ENCODE measurements at regions not wholly inside any gene's neighbourhood (a gene's known extent, or its start where the extent isn't known, plus 50 kb on each side); places are given as distances from the start of the nearest gene placed in this dataset.

DNA sequence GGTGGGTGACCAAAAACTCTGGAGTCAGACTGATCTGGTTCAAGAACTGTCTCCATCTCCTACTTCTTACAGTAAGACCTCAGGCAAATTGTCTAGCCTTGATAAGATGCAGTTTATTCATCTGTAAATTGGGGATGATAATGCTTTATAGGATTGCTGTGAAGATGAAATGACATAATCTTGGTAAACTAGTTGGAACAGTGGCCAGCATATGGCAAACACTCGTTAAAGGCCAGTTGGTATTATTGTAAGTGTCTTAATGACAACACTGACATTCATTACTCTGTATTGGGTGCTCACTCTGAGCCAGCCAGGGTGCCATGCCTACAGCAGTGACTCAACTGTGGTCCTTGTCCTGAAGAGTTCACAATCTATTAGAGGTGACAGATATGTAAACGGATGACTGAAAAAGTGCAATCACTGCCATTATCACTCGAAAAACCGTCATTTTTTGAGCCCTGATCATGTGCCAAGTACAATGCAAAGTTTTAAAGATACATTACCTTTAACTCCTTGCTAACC, 84.9 kb upstream of the HSPA9 start (continued):
- TF ChIP-seq, protein P1, sequence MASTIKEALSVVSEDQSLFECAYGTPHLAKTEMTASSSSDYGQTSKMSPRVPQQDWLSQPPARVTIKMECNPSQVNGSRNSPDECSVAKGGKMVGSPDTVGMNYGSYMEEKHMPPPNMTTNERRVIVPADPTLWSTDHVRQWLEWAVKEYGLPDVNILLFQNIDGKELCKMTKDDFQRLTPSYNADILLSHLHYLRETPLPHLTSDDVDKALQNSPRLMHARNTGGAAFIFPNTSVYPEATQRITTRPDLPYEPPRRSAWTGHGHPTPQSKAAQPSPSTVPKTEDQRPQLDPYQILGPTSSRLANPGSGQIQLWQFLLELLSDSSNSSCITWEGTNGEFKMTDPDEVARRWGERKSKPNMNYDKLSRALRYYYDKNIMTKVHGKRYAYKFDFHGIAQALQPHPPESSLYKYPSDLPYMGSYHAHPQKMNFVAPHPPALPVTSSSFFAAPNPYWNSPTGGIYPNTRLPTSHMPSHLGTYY (CRISPR knock-in tag; IDR thresholded peaks at IDR 0.05) = no peak

DNA sequence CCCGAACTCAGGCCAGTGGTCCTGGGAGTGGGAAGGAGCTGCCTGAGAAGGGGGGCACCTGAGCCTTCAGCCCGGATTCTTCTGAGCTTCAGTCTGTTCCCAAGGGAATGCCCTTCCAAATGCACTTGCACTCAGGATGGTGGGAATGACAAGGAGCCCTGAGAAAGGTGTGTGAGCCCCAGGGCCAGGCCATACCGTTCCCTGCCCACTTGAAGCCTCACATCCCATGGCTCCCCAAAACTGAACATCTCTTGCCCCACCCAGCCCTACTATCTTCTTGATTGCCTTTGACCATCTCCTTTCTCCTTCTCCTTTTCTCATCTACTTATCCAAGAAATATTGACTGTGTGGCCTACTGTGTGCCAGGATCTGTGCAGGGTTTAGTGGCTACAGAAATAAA, 84.4 kb upstream of the HSPA9 start:
- TF ChIP-seq GTF2I (CRISPR knock-in tag; conservative IDR thresholded peaks at IDR 0.05) (no peak), KAT7 (CRISPR knock-in tag; IDR thresholded peaks at IDR 0.05; ENCODE audit: borderline replicate concordance) (no peak), FOXJ3 (CRISPR knock-in tag; IDR thresholded peaks at IDR 0.05; ENCODE audit: borderline replicate concordance) (no peak)
- TF ChIP-seq, protein P2, sequence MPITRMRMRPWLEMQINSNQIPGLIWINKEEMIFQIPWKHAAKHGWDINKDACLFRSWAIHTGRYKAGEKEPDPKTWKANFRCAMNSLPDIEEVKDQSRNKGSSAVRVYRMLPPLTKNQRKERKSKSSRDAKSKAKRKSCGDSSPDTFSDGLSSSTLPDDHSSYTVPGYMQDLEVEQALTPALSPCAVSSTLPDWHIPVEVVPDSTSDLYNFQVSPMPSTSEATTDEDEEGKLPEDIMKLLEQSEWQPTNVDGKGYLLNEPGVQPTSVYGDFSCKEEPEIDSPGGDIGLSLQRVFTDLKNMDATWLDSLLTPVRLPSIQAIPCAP (CRISPR knock-in tag; IDR thresholded peaks at IDR 0.05) = no peak
- TF ChIP-seq, protein P3, sequence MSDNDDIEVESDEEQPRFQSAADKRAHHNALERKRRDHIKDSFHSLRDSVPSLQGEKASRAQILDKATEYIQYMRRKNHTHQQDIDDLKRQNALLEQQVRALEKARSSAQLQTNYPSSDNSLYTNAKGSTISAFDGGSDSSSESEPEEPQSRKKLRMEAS (CRISPR knock-in tag; IDR thresholded peaks at IDR 0.05) = no peak
- TF ChIP-seq, protein P4, sequence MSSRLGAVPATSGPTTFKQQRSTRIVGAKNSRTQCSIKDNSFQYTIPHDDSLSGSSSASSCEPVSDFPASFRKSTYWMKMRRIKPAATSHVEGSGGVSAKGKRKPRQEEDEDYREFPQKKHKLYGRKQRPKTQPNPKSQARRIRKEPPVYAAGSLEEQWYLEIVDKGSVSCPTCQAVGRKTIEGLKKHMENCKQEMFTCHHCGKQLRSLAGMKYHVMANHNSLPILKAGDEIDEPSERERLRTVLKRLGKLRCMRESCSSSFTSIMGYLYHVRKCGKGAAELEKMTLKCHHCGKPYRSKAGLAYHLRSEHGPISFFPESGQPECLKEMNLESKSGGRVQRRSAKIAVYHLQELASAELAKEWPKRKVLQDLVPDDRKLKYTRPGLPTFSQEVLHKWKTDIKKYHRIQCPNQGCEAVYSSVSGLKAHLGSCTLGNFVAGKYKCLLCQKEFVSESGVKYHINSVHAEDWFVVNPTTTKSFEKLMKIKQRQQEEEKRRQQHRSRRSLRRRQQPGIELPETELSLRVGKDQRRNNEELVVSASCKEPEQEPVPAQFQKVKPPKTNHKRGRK (CRISPR knock-in tag; IDR thresholded peaks at IDR 0.05; ENCODE audit: borderline replicate concordance) = no peak
- TF ChIP-seq, protein P5, sequence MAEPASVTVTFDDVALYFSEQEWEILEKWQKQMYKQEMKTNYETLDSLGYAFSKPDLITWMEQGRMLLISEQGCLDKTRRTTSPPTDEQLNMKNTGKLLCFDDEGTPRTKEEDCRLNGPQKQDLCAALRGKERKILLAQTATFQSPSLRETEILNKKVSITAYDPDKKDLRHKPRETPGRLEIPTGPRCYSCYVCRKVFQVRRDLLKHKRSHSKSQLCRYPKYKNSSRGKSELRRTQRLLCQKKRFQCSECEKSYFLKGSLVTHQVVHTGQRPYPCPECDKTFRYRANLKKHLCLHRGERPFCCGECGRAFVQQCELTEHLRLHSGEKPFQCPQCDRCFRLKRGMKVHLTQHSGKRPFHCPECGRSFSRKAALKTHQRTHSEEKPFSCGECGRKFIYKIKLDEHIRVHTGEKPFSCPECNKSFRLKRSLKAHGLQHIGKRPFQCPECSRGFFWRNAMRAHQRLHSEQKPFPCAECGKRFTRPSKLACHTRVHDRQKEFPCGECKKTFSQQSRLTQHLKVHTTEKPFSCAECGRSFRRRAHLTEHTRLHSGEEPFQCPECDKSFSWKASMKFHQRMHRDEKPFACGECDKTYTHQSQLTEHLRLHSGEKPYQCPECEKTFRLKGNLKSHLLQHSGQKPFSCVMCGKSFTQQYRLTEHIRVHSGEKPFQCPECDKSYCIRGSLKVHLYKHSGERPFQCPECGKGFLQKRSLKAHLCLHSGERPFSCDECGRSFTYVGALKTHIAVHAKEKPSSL (CRISPR knock-in tag; conservative IDR thresholded peaks at IDR 0.05) = no peak
- no peak overlapping the region for H3K4me3 Mint-ChIP-seq
- H3K9me3 Mint-ChIP-seq = no peaks in the 10 kb centered on the region
- H3K4me1 Mint-ChIP-seq = peaks cover 25% of the 10 kb centered on the region
- DNase-seq (ENCODE audit: low spot score) = no peak
- ChIA-PET POLR2A (no interaction called here), CTCF (interaction anchor here (1.0 kb wide), 1 partner anchor 313 kb away, joined by 3 read pairs; no protein-coding TSS in a partner anchor)
- no peak for ATAC-seq
- peaks cover 3% of the 10 kb centered on the region; the same call in 1 of the 2 replicates for H3K27me3 Mint-ChIP-seq (ENCODE audit: low read depth)
- no peak overlapping the region for H3K27ac Mint-ChIP-seq
- no peaks in the 10 kb centered on the region for H3K36me3 Mint-ChIP-seq

DNA sequence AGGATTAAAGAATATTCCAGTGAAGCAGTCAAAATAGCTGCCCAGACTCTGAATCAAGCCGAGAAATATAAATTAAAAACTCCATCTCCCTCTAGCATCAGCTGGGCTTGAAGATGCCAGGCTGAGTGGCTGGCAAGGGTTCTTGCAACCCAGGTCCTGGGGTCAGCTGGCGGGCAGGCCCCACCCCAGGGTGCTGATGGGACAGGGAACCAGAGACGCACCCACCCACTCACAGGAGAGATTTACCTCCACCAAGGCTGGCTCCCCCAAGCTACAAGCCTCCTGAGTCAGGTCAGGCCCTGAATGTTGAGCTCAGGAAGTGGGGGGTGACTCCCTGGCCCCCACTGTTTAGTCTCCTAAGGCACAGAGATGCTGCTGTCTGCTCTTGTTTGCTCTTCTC, 83.9 kb upstream of the HSPA9 start:
- H3K36me3 Mint-ChIP-seq = no peaks in the 10 kb centered on the region
- H3K9me3 Mint-ChIP-seq = no peaks in the 10 kb centered on the region

DNA sequence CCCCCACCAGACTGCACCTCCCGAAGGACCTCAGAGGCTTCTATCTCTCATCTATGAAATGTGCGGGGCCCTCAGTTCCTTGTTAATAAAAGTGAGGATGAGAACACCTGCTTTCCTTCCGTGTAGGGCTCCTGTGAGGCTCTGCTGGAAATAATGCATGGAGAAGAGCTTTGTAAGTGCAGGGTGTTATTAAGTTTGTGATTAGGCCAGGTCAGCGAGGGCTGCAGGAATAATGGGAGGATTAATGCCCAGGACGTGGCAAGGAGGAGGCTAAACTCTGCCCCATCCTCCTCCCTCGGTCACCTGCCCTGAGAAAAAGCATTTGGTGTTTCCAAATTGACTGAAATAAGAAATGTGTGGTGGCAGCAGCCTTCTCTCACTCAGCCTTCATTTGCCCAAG, 83.5 kb upstream of the HSPA9 start:
- Mint-ChIP-seq H3K36me3 (no peaks in the 10 kb centered on the region), H3K4me3 (no peak overlapping the region), H3K4me1 (peaks cover 24% of the 10 kb centered on the region), H3K27me3 (ENCODE audit: low read depth) (peaks cover 3% of the 10 kb centered on the region; the same call in 1 of the 2 replicates), H3K27ac (no peak overlapping the region), H3K9me3 (no peaks in the 10 kb centered on the region)
- CTCF ChIA-PET = interaction anchor here (1.0 kb wide), 1 partner anchor 314 kb away, joined by 3 read pairs; no protein-coding TSS in a partner anchor
- DNase-seq (ENCODE audit: low spot score) = no peak
- POLR2A ChIA-PET = no interaction called here
- ATAC-seq = no peak
- TF ChIP-seq, protein P2 (CRISPR knock-in tag; IDR thresholded peaks at IDR 0.05) = no peak
- TF ChIP-seq HMGA2 (CRISPR knock-in tag; IDR thresholded peaks at IDR 0.05) (no peak), GABPB1 (CRISPR knock-in tag; IDR thresholded peaks at IDR 0.05) (no peak), TP53 (CRISPR knock-in tag; IDR thresholded peaks at IDR 0.05) (no peak)
- TF ChIP-seq, protein P6, sequence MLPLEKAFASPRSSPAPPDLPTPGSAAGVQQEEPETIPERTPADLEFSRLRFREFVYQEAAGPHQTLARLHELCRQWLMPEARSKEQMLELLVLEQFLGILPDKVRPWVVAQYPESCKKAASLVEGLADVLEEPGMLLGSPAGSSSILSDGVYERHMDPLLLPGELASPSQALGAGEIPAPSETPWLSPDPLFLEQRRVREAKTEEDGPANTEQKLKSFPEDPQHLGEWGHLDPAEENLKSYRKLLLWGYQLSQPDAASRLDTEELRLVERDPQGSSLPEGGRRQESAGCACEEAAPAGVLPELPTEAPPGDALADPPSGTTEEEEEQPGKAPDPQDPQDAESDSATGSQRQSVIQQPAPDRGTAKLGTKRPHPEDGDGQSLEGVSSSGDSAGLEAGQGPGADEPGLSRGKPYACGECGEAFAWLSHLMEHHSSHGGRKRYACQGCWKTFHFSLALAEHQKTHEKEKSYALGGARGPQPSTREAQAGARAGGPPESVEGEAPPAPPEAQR (CRISPR knock-in tag; IDR thresholded peaks at IDR 0.05) = no peak

More for the DNA sequence above, 83.9 kb upstream of the HSPA9 start:
- H3K27me3 Mint-ChIP-seq (ENCODE audit: low read depth) = peaks cover 3% of the 10 kb centered on the region; the same call in 1 of the 2 replicates
- ATAC-seq = no peak
- ChIA-PET POLR2A (no interaction called here), CTCF (interaction anchor here (1.0 kb wide), 1 partner anchor 313 kb away, joined by 3 read pairs; no protein-coding TSS in a partner anchor)
- TF ChIP-seq, protein P7, sequence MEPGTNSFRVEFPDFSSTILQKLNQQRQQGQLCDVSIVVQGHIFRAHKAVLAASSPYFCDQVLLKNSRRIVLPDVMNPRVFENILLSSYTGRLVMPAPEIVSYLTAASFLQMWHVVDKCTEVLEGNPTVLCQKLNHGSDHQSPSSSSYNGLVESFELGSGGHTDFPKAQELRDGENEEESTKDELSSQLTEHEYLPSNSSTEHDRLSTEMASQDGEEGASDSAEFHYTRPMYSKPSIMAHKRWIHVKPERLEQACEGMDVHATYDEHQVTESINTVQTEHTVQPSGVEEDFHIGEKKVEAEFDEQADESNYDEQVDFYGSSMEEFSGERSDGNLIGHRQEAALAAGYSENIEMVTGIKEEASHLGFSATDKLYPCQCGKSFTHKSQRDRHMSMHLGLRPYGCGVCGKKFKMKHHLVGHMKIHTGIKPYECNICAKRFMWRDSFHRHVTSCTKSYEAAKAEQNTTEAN (CRISPR knock-in tag; IDR thresholded peaks at IDR 0.05) = no peak
- TF ChIP-seq TEAD1 (CRISPR knock-in tag; IDR thresholded peaks at IDR 0.05) = no peak
- no peak overlapping the region for H3K4me3 Mint-ChIP-seq
- H3K27ac Mint-ChIP-seq = no peak overlapping the region
- H3K4me1 Mint-ChIP-seq = peaks cover 22% of the 10 kb centered on the region
- no peak for DNase-seq (ENCODE audit: low spot score)
